Prostate gland (tissue), 2 donors: ENCODE measurements at regions not wholly inside any gene's neighbourhood (a gene's known extent, or its start where the extent isn't known, plus 50 kb on each side); places are given as distances from the start of the nearest gene placed in this dataset.

Source experiments
- DNase-seq: peaks from one replicate; pipeline ENCODE4 v3.0.0-alpha.2; 2019; ENCODE audit warnings: low spot score
- H3K27ac ChIP-seq, 2 donors: fragments of 200-600 bp; sonication (generic); 2 replicates each; pipeline ENCODE4 v1.5.1; 2017 to 2019
- H3K27me3 ChIP-seq: fragments of 200-600 bp; sonication (generic); replicated peaks from 2 replicates; pipeline ENCODE4 v1.5.1; 2019; ENCODE audit not compliant: insufficient read depth
- H3K36me3 ChIP-seq, 2 donors: fragments of 200-600 bp; sonication (generic); 1 replicate in 1 of 2; 2 replicates in 1 of 2; pipeline versions ENCODE4 v1.5.1 to v1.8.1; 2017 to 2019
- H3K4me1 ChIP-seq: fragments of 200-600 bp; sonication (generic); replicated peaks from 2 replicates; pipeline ENCODE4 v1.5.1; 2019
- H3K4me3 ChIP-seq, 2 donors: fragments of 200-600 bp; sonication (generic); 2 replicates each; pipeline ENCODE4 v1.5.1; 2017 to 2019
- H3K9me3 ChIP-seq: fragments of 200-600 bp; sonication (generic); 2 replicates; pipeline ENCODE4 v1.5.1; 2017
- CTCF ChIP-seq, 4 experiments: fragments of 200-600 bp in 2 of 4; fragments of 450-650 bp in 2 of 4; sonication (generic) in 2 of 4; IDR thresholded peaks; 1 replicate in 3 of 4; 2 replicates in 1 of 4; pipeline ENCODE4 v1.5.1; 2016 to 2019; ENCODE audit warnings: antibody characterized with exemption in 4 of 4, mild to moderate bottlenecking in 2 of 4, moderate library complexity in 2 of 4
- POLR2A ChIP-seq: fragments of 450-650 bp; IDR thresholded peaks from one replicate; pipeline ENCODE4 v1.6.1; 2016; ENCODE audit warnings: antibody characterized with exemption, mild to moderate bottlenecking
- POLR2AphosphoS5 ChIP-seq: sonication (generic); formaldehyde crosslinking; IDR thresholded peaks from one replicate; pipeline ENCODE4 v1.6.1; 2017; ENCODE audit warnings: antibody characterized with exemption
- WGBS: methylation state at CpG from one replicate; pipeline ENCODE4 v1.1.5; 2018; 5-methylcytosine and 5-hydroxymethylcytosine counted together
- intact Hi-C: fragments of 100-400 bp; cut with DNase I; formaldehyde crosslinking; loops from one replicate; pipeline ENCODE4 v1.14.2; 2022

DNA sequence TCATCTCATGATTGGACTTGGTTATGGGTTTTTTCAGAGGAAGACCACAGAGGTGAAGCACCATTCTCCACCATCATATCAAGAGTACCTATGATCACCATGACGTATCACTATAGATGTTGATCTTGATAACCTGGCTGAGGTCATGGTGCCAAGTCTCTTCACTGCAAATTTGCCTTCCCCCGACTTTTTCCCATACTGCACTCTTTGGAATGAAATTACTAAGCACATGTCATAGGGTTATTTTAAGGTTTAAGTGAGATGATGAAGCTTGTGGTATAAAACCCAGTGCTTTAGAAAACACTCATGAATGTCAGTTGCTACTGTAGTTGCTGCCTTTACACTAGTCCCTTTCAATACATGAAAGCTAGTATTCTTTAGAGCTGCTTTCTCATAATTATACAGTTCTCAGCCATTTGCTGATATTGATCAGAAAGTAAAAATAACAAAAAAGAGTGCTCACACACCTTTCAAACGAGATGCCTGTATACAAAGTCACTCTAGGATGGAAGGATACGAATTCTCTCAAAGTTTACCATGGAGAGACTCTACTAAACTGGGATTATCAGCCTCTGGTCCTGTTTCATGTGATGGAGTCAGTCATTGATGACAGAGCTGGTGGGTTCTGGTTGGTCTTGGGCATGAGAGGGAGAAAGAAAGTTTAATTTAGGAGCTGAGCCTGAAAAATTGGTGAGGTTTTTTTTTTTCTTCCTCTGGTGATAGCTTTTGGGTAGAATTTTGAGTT, 228.1 kb downstream of the PRL start:
- Histone ChIP-seq H3K36me3 (no peaks in the 10 kb centered on the region), H3K27ac (no peak overlapping the region), H3K9me3 (no peaks in the 10 kb centered on the region), H3K4me3 (no peak overlapping the region), H3K27me3 (no peaks in the 10 kb centered on the region), H3K4me1 (no peaks in the 10 kb centered on the region)
- intact Hi-C loops = no loop called here
- no peak for TF ChIP-seq POLR2A
- TF ChIP-seq CTCF (IDR thresholded peaks at IDR 0.05) = no peak
- no peak for TF ChIP-seq POLR2AphosphoS5
- DNase-seq = no peak
- 83% methylated on average over 4 of the region's 4 CpGs for WGBS

DNA sequence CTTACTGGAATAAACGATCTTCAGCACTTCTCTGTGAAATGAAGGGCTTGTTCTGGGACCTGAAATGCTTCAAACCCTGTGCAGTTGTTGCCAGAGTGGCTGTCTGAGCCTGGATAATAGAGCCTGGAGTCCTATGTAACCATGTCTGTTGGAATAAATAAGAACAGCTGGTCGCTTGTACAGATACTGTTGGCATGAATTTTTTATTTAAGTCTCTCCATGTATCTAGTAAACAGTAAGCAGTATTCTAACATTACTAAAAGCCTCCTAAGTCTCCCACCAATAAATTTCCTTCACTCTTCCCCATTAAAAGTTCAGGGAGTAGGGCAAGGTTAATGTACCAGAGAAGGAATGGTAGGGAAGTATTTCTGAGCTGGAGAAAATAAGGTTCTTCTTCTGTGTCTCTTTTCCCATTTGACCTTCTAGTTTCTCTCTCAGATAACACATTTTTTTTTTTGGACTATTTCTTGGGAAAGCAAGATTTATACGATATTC, 227.5 kb downstream of the PRL start:
- Histone ChIP-seq H3K27ac (no peak overlapping the region), H3K4me3 (no peak overlapping the region), H3K4me1 (no peaks in the 10 kb centered on the region), H3K9me3 (no peaks in the 10 kb centered on the region), H3K36me3 (no peaks in the 10 kb centered on the region), H3K27me3 (no peaks in the 10 kb centered on the region)
- TF ChIP-seq CTCF (IDR thresholded peaks at IDR 0.05) (no peak), POLR2AphosphoS5 (no peak), POLR2A (no peak)
- 58% methylated on average over 3 of the region's 3 CpGs for WGBS
- DNase-seq = no peak
- intact Hi-C loops = no loop called here

- peak; percentile 9 for DNase-seq
- H3K9me3 ChIP-seq = no peaks in the 10 kb centered on the region
- TF ChIP-seq POLR2A = no peak
- TF ChIP-seq POLR2AphosphoS5 = peak; percentile 28
- no peak for TF ChIP-seq CTCF (IDR thresholded peaks at IDR 0.05)
- H3K27me3 ChIP-seq = no peaks in the 10 kb centered on the region
- H3K4me1 ChIP-seq = no peaks in the 10 kb centered on the region
- H3K27ac ChIP-seq = peak overlapping the region in 1 of 2 donors; percentile 45
- intact Hi-C loops = no loop called here
- no peak overlapping the region for H3K4me3 ChIP-seq
- 18% methylated on average over 8 of the region's 8 CpGs for WGBS
- no peaks in the 10 kb centered on the region for H3K36me3 ChIP-seq
Observed at GRCh38 chr6:22071270-22072041, 225.4 kb downstream of the PRL start.

DNA sequence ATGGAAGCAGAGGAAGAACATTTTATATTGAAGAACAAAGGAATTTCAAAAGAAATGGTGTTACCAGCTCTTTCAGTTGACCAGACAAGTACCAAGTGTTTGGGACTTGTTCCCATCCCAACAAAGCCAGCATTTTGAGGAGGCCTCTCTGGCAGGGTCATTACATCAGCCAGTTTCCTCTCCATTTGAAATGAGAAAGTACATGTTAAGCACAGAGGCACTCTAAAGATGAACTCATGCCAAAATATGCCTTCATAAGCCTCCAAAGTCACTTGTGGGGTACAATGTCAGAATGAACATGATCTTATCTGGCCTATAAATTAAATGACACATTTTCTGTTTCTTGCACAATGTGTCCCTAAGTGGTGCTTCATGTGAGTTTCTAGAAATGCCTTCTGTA, 223.9 kb downstream of the PRL start:
- Histone ChIP-seq H3K27me3 (no peaks in the 10 kb centered on the region), H3K4me1 (no peaks in the 10 kb centered on the region), H3K36me3 (no peaks in the 10 kb centered on the region), H3K9me3 (no peaks in the 10 kb centered on the region), H3K4me3 (no peak overlapping the region), H3K27ac (no peak overlapping the region)
- TF ChIP-seq POLR2AphosphoS5 = peak; percentile 27
- no peak for TF ChIP-seq POLR2A
- no peak for TF ChIP-seq CTCF (IDR thresholded peaks at IDR 0.05)
- no peak for DNase-seq
- intact Hi-C loops = no loop called here
